ENCODE measurements at regions not wholly inside any gene's neighbourhood (a gene's known extent, or its start where the extent isn't known, plus 50 kb on each side); places are given as distances from the start of the nearest gene placed in this dataset.

DNA sequence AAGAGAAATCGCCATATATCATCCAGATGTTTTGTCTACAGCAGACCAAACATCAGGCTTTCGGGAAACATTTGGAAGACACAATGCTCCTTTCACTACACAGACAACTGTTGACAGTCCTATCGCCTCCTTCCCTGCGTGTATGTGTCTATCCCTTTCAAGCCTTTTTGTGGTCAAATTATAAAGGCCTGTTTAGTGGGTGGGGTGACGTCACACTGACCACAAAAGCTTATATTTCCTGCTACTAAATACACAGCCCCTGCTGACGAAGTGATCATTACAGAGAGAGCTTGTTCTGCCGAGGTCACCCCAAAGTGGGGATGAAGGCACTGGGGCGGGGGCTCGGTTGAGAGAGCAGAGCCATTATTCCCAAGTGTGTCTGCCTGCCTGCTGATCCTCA, 302.7 kb upstream of the TNP1 start:
- Histone ChIP-seq H3K27ac (ENCODE audit: control insufficient read depth, insufficient read depth, low read length) (no peak overlapping the region), H3K4me3 (ENCODE audit: control insufficient read depth in 2 of 3, extremely low read depth in 1 of 3, insufficient read depth in 2 of 3, low read depth in 1 of 3, low read length in 3 of 3) (no peak overlapping the region), H2AFZ (ENCODE audit: control insufficient read depth, low read length) (no peak overlapping the region), H3K79me2 (ENCODE audit: control insufficient read depth, insufficient read depth, low read length) (no peaks in the 10 kb centered on the region), H3K4me1 (ENCODE audit: control insufficient read depth, extremely low read depth, insufficient read depth, low read length) (no peaks in the 10 kb centered on the region), H3K9ac (ENCODE audit: control insufficient read depth, extremely low read depth, insufficient read depth, low read length) (no peak overlapping the region), H3K9me3 (ENCODE audit: control insufficient read depth, low read depth, low read length) (no peaks in the 10 kb centered on the region), H3K4me2 (ENCODE audit: control insufficient read depth, extremely low read depth, insufficient read depth, low read depth, low read length) (no peak overlapping the region), H3K36me3 (ENCODE audit: control insufficient read depth in 2 of 2, extremely low read depth in 1 of 2, insufficient read depth in 2 of 2, low read length in 2 of 2) (no peaks in the 10 kb centered on the region), H3K27me3 (ENCODE audit: control insufficient read depth, extremely low read depth, insufficient read depth, low read length) (peaks cover under 1% of the 10 kb centered on the region), H3K9me1 (ENCODE audit: control insufficient read depth, extremely low read depth, insufficient read depth, low read length) (no peaks in the 10 kb centered on the region), H4K20me1 (ENCODE audit: control insufficient read depth, extremely low read depth, insufficient read depth, low read length) (no peaks in the 10 kb centered on the region)
- DNase-seq (ENCODE audit: low read depth, low spot score) (no peak), FAIRE-seq (no peak)
- TF ChIP-seq EZH2 (IDR thresholded peaks at IDR 0.05; ENCODE audit: low read length) (no peak), CTCF (optimal IDR thresholded peaks at IDR 0.05 in 1 of 3, IDR thresholded peaks at IDR 0.05 in 1 of 3, conservative IDR thresholded peaks at IDR 0.05 in 1 of 3; ENCODE audit: extremely low read depth in 1 of 3, insufficient read depth in 2 of 3, low read length in 3 of 3) (no peak)
- dilution Hi-C loops (cut with MboI; ENCODE audit: extremely low pct_ligation_motif_present, low sequenced_read_pairs) = no loop called here

- no peaks in the 10 kb centered on the region for H3K36me3 ChIP-seq (ENCODE audit: control insufficient read depth in 2 of 2, extremely low read depth in 1 of 2, insufficient read depth in 2 of 2, low read length in 2 of 2)
- FAIRE-seq (no peak), DNase-seq (ENCODE audit: low read depth, low spot score) (no peak)
- TF ChIP-seq CTCF (optimal IDR thresholded peaks at IDR 0.05 in 1 of 3, IDR thresholded peaks at IDR 0.05 in 1 of 3, conservative IDR thresholded peaks at IDR 0.05 in 1 of 3; ENCODE audit: extremely low read depth in 1 of 3, insufficient read depth in 2 of 3, low read length in 3 of 3) (no peak), EZH2 (IDR thresholded peaks at IDR 0.05; ENCODE audit: low read length) (no peak)
- dilution Hi-C loops (cut with MboI; ENCODE audit: extremely low pct_ligation_motif_present, low sequenced_read_pairs) = no loop called here
- H3K9ac ChIP-seq (ENCODE audit: control insufficient read depth, extremely low read depth, insufficient read depth, low read length) = no peak overlapping the region
- H3K9me3 ChIP-seq (ENCODE audit: control insufficient read depth, low read depth, low read length) = no peaks in the 10 kb centered on the region
- peaks cover 3% of the 10 kb centered on the region for H3K27me3 ChIP-seq (ENCODE audit: control insufficient read depth, extremely low read depth, insufficient read depth, low read length)
- no peak overlapping the region for H3K4me3 ChIP-seq (ENCODE audit: control insufficient read depth in 2 of 3, extremely low read depth in 1 of 3, insufficient read depth in 2 of 3, low read depth in 1 of 3, low read length in 3 of 3)
- no peaks in the 10 kb centered on the region for H3K9me1 ChIP-seq (ENCODE audit: control insufficient read depth, extremely low read depth, insufficient read depth, low read length)
- H4K20me1 ChIP-seq (ENCODE audit: control insufficient read depth, extremely low read depth, insufficient read depth, low read length) = no peaks in the 10 kb centered on the region
- no peak overlapping the region for H3K4me2 ChIP-seq (ENCODE audit: control insufficient read depth, extremely low read depth, insufficient read depth, low read depth, low read length)
- no peaks in the 10 kb centered on the region for H3K79me2 ChIP-seq (ENCODE audit: control insufficient read depth, insufficient read depth, low read length)
- no peak overlapping the region for H3K27ac ChIP-seq (ENCODE audit: control insufficient read depth, insufficient read depth, low read length)
- H2AFZ ChIP-seq (ENCODE audit: control insufficient read depth, low read length) = no peak overlapping the region
- no peaks in the 10 kb centered on the region for H3K4me1 ChIP-seq (ENCODE audit: control insufficient read depth, extremely low read depth, insufficient read depth, low read length)
These were observed 301.4 kb upstream of the TNP1 start for GRCh38 chr2:217160978-217161973.

Data from keratinocyte (primary cell).